CD4-positive, alpha-beta T cell treated with Interferon alpha-2 for 1 hour (primary cell): ENCODE measurements at regions not wholly inside any gene's neighbourhood (a gene's known extent, or its start where the extent isn't known, plus 50 kb on each side); places are given as distances from the start of the nearest gene placed in this dataset.

Source experiments
- DNase-seq, 2 donors: peaks; one replicate each; pipeline ENCODE4 v3.0.0-alpha.2; 2020 to 2022

- no peak for DNase-seq
These were observed 237.9 kb upstream of the CD180 start for GRCh38 chr5:67434466-67434865.

DNA sequence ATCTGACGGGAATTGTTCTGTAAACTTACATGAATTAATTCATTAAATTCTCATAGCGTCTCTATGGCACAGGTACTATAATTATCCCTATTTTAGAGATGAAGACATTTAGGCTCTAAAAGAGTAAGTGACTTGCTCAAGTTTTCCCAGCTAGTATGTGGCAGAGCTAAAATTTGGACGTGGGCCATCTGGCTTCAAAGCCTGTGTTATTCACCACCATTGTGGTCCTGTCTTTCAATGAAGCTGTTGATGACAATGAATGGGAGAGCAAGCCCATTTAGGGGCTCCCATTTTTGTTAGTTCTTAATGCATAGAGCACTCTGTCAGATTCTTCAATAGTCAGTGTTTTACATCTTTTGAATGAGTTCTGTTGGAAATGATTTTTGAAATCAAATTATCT is 236.0 kb upstream of the CD180 start:
- DNase-seq, result no peak

DNA sequence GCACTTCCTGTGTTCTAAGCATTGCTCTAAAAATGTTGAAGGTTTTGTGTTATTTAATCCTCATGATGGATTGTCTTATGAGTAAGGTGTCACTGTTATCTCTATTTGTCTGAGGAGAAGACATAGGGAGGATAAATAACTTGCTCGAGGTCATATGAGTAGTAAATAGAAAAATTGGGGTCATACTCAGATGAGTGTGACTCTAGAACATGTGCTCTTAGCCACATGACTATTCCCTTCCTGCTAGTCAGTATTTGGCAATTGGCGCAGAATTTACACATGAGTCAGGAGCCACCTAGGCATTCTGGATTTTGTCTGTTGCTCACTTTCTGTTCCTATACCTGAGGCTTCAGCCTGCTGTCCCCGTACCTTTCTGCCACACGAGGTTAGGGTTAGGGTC is 234.6 kb upstream of the CD180 start:
- DNase-seq, result no peak

DNA sequence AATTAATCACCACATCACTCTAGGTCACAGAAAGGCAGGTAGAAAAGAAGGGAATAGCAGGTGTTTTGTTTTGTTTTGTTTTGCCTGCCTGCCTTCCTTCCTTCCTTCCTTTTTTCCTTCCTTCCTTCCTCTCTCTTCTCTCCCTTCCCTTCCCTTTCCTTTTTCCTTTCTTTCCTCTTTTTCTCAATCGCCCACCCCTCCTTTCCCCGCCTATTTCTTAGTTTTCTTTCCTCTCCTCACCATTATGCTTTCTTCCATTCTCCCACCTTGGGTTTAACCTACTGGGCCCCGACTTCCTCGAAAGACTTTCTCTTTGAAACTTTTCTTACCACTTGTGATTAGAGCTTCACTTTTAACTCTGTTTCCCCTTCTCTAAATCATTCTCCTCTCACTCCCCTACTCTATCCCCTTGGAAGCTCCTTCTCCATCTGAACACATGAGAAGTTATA is 231.3 kb upstream of the CD180 start:
- DNase-seq, result no peak

DNA sequence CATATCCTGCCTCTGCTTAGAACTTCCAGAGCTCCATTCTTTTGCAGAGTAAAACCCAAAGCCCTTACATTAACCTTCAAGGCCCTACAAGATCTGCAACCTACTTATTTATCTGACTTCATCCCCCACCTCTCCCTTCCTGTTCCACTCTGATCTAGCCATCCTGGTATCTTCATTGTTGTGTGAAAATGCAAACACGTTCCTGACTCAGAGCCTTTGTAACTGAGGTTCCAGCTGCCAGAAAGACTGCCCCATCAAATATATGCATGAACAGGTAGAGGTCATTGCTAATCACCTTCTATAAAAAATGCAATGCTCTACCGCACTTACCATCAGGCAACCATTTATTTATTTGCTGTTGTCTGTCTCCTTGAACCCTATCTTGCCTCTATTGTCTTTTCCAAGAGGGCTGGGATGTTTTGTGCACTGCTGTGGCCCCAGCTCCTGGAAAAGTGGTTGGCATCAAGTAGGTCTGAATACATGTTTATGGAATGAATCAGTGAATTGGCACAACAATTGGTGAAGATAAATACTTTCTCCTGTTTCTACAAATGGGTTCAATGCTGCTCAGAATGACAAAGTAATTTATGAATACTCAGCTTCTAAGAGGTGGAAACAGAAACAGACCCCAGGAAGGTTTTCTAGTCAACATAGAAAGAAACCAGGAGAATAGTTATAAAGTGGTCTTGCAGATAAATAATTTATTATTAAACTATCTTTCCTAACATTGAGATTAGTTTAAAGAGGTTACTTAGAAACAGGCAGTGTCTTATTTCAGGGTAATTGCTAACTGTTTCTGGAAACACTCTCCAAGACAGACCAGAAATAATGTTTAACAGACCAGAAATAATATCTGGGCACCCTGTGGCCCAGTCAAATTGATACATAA is 230.6 kb upstream of the CD180 start:
- no peak for DNase-seq

DNA sequence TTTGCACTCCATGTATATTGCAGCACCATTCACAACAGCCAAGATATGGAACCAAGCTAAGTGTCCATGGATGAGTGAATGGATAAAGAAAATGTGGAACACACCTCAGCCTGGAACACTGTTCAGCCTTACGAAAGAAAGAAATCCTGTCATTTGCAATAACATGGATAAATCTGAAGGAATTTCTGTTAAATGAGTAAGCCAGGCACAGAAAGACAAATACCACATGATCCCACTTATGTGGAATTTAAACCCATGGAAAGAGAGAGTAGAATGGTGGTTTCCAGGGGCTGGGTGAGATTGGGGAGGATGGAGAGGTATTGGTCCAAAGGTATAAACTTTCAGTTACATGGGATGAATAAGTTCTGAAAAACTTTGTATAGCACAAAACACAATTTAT is 228.9 kb upstream of the CD180 start:
- DNase-seq, result no peak

GRCh38 chr5:67417839-67418238 is 221.2 kb upstream of the CD180 start:
- DNase-seq, result no peak

GRCh38 chr5:67416986-67417385 is 220.4 kb upstream of the CD180 start:
- DNase-seq, result no peak

DNA sequence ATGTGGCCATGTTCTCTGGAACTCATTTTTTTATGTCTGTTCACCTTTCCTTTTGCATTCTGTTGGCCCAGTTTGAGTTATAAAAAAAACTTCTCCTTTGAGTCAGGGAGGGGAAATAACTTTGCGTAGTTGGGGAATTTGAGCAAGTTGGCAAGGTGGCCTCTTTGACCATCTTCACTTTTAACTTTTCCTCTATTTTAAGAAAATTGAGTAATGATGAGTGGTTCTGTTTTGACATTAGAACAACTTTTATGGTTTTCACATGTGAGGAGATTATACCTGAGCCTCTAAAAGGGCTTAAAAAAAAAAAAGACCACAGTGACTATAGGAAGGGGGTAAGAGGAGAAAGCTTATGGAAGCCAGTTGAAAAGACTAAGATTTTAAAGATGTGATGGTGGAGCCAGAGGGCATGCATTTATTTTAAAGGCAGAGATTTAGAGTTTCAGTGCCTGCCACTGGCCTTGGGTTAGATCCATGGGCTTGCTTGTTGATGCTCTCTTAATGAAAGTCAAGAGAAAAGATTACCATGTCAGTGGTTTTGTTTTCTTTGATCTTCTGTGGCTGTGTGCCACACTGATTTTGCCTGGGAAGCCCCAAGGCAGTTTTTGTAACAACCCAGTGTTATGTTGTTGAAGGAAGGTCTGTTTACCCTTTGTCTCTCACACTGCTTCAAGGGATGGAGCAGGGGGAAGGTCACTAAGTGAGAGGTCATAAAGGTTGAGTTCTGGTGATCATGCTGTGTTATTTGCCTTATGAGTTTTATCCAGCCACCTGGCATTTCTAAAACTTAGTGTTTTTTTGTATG is 219.7 kb upstream of the CD180 start:
- peak in 1 of 2 donors; percentile 10 for DNase-seq

- DNase-seq, result no peak
These were observed 218.1 kb upstream of the CD180 start for GRCh38 chr5:67414712-67415111.

DNA sequence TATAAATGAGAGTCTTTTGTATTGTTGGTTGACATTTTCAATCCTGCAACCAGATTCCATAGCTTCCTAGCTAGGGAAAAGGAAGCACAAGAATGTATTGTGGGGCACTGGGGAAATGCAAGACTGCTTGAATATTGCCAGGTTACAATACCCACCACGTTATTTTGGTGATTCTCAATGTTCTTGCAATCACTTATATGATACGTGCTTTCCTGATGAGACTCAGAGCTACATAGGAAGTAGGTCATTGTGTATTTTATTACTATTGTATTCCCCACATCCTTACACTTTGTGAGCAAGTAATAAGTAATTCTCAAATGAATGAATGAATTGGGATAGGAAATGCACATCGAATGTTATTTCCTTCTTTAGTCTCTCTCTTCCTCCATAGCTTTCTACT is 217.1 kb upstream of the CD180 start:
- DNase-seq, result no peak

DNA sequence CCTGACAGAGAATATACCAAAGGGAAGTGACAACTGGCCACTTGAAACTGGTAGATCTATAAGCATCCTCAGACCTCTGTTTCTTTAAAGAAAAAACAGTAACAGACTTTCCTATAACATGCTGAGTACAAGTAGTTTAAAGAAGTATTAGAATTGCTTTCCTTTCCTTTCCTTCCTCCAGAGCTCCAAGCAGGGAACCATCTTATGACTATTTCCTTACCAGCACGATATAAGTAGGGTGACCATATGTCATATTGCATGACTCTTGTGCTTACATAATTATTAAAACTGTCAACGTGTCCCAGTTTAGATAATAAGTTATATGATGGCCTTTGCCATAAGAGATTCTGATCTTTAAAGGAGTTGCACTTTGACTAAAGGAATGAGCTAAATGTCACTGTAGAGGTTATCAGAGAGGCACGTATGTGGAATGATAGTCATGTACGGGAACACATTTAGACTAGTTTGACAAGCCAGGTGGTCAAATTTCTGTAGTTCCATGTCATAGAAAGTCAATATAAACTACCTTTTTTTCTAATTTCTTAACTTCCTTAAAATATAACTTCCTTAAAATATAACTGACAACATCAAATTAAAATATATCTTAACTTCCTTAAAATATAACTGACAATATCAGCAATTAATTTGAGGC is 212.7 kb upstream of the CD180 start:
- no peak for DNase-seq

DNA sequence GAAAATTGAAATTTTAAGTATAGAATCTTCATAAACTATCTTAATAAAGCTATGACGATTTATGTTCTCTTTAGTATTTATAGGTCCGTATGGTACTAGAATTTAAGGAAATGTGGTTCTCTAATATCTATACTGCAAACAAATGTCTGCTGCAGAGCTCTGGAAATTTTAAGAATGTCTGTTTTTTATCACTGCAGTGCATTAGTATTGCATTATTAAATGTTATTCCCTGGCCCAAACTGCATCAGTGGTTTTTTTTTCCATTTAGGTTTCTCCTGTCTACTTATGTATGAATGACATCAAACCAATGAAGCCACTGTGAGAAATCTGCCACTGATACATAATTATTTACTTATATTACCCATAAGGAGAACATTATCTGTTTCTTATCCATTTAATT is 211.4 kb upstream of the CD180 start:
- no peak for DNase-seq

- no peak for DNase-seq
These were observed 209.2 kb upstream of the CD180 start for GRCh38 chr5:67405755-67406154.

DNA sequence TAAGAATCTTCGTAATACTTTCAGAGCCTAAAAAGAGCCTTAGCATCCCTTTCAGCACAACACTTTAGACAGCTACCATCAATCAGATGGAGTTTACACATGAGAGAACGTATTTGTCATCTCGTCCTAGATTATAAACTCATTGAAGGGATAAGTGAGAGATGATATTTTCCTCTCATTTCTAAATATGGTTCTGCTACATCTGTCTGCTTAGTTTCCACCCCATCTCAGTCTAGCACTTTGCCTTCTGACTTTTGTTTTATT is 208.4 kb upstream of the CD180 start:
- no peak for DNase-seq

- DNase-seq, result no peak
These were observed 207.9 kb upstream of the CD180 start for GRCh38 chr5:67404256-67405100.

DNA sequence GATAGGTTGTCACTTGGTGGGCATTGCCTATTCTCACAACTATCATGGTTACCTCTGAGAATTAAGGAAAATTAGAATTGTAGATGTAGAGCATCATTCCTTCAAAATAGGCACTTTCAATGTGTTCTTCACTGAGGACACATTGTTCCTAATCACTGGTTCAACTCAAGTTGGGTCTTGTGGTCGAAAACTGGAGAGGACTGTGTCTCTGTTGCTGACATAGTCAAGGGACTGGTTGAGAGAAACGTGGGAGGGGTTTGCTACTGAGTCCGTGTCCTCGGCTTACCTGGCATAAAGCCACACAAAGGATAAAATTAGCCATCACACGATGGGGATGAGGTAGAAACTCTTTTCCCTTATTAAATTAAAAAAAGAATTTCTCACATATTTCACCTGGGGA is 205.9 kb upstream of the CD180 start:
- DNase-seq, result no peak

- no peak for DNase-seq
These were observed 204.6 kb upstream of the CD180 start for GRCh38 chr5:67401172-67401571.

DNA sequence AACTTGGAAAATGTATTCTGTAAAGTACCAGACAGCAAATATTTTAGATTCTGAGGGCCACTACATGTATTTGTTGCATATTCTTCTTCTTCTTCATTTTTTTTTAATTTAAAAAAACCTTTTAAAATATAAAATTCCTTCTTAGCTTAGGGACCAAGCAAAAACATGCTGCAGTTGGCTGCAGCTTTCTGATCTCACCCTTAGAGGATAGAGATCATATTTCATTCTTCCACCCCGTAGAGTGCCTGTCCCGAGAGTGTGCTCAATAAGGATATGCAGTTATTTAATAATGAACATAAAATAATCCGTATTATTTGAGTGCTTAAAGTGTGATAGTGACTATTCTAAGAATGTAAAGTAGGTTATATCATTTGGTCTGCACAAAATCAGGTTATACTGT is 204.2 kb upstream of the CD180 start:
- no peak for DNase-seq

GRCh38 chr5:67395790-67396418 is 199.3 kb upstream of the CD180 start:
- DNase-seq, result no peak

- DNase-seq, result no peak
These were observed 196.6 kb upstream of the CD180 start for GRCh38 chr5:67393211-67393610.

DNA sequence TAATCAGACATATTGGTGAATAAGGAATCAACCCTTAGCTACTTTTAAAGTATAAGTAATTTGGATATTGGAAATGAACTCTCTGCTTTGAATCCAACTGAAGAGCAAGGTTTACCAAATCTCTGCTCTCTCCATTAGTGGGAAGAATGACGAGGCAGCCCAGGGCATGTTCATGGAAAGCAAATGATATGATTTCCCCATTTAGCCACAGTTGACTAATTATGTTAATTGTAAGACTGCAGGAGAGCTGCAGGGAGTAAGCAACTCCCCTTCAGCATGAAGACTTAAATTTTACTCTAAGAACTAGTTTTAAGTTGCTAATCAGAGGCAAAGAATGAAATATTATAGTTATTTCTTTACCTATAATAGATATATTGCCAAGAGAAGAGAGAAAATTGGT is 194.3 kb upstream of the CD180 start:
- DNase-seq, result no peak
